GM12872 (cell line): ENCODE measurements at regions not wholly inside any gene's neighbourhood (a gene's known extent, or its start where the extent isn't known, plus 50 kb on each side); places are given as distances from the start of the nearest gene placed in this dataset.

ENCODE experiments used
- CTCF ChIP-seq: IDR thresholded peaks from 3 replicates; pipeline ENCODE4 v1.5.1; 2011; ENCODE audit warnings: low read depth, mild to moderate bottlenecking, low read length, moderate library complexity; ENCODE audit not compliant: insufficient read depth

- TF ChIP-seq CTCF = no peak
Observed at GRCh38 chr21:41010101-41010435, 157.9 kb upstream of the BACE2 start.

- TF ChIP-seq CTCF = no peak
Observed at GRCh38 chr21:41011098-41011731, 156.7 kb upstream of the BACE2 start.

- TF ChIP-seq CTCF = no peak
Observed at GRCh38 chr21:41011951-41012366, 156.0 kb upstream of the BACE2 start.

GRCh38 chr21:41012425-41012824, 155.5 kb upstream of the BACE2 start:
- no peak for TF ChIP-seq CTCF

- TF ChIP-seq CTCF = no peak
Observed at GRCh38 chr21:41016472-41016871, 151.5 kb upstream of the BACE2 start.

GRCh38 chr21:41018431-41018830, 149.5 kb upstream of the BACE2 start:
- TF ChIP-seq CTCF = no peak

GRCh38 chr21:41023936-41024335, 144.0 kb upstream of the BACE2 start:
- TF ChIP-seq CTCF = no peak
